NCI-H82 treated with DMSO at 0.1 percent for 48 hours (cell line): ENCODE measurements at regions not wholly inside any gene's neighbourhood (a gene's known extent, or its start where the extent isn't known, plus 50 kb on each side); places are given as distances from the start of the nearest gene placed in this dataset.
A peak's percentile ranks its signal among the peaks of the same experiment; 100 is the strongest.

Experiments used
- DNase-seq: peaks from one replicate; lab custom pipeline; 2025; ENCODE audit not compliant: unreplicated experiment; lab: John Stamatoyannopoulos, UW

- no peak for DNase-seq
These were observed 2304.5 kb downstream of the MAT2B start for GRCh38 chr5:165809914-165810313.

GRCh38 chr5:165829504-165829903 lies 2324.1 kb downstream of the MAT2B start:
- DNase-seq = no peak

- no peak for DNase-seq
These were observed 2329.5 kb downstream of the MAT2B start for GRCh38 chr5:165834891-165835290.

- DNase-seq = no peak
These were observed 2330.6 kb downstream of the MAT2B start for GRCh38 chr5:165836046-165836445.

GRCh38 chr5:165837286-165837685 lies 2331.9 kb downstream of the MAT2B start:
- DNase-seq = no peak

GRCh38 chr5:165844571-165844970 lies 2339.2 kb downstream of the MAT2B start:
- DNase-seq = no peak

- DNase-seq = peak; percentile 44
These were observed 2352.7 kb downstream of the MAT2B start for GRCh38 chr5:165858118-165858517.

- no peak for DNase-seq
These were observed 2353.8 kb downstream of the MAT2B start for GRCh38 chr5:165859251-165859650.

- DNase-seq = no peak
These were observed 2357.8 kb downstream of the MAT2B start for GRCh38 chr5:165863239-165863638.

- DNase-seq = no peak
These were observed 2365.9 kb downstream of the MAT2B start for GRCh38 chr5:165871291-165871690.

- no peak for DNase-seq
These were observed 2369.4 kb downstream of the MAT2B start for GRCh38 chr5:165874851-165875250.

GRCh38 chr5:165876538-165876937 lies 2371.1 kb downstream of the MAT2B start:
- no peak for DNase-seq

- no peak for DNase-seq
These were observed 2372.1 kb downstream of the MAT2B start for GRCh38 chr5:165877475-165877874.

GRCh38 chr5:165881259-165881658 lies 2375.8 kb downstream of the MAT2B start:
- DNase-seq = no peak

- DNase-seq = no peak
These were observed 2376.7 kb downstream of the MAT2B start for GRCh38 chr5:165882099-165882498.

GRCh38 chr5:165885623-165886350 lies 2380.4 kb downstream of the MAT2B start:
- no peak for DNase-seq

- no peak for DNase-seq
These were observed 2381.7 kb downstream of the MAT2B start for GRCh38 chr5:165887147-165887546.

GRCh38 chr5:165892383-165892782 lies 2387.0 kb downstream of the MAT2B start:
- no peak for DNase-seq

- DNase-seq = peak; percentile 29
These were observed 2389.5 kb downstream of the MAT2B start for GRCh38 chr5:165894916-165895315.

- no peak for DNase-seq
These were observed 2387.6 kb upstream of the WWC1 start for GRCh38 chr5:165903835-165904234.

GRCh38 chr5:165906871-165907270 lies 2384.6 kb upstream of the WWC1 start:
- no peak for DNase-seq

- no peak for DNase-seq
These were observed 2378.4 kb upstream of the WWC1 start for GRCh38 chr5:165913059-165913458.

GRCh38 chr5:165914456-165914855 lies 2377.0 kb upstream of the WWC1 start:
- DNase-seq = no peak
